Cardiac muscle cell (in vitro differentiated cells and primary cell): ENCODE measurements at regions not wholly inside any gene's neighbourhood (a gene's known extent, or its start where the extent isn't known, plus 50 kb on each side); places are given as distances from the start of the nearest gene placed in this dataset.
A peak's percentile ranks its signal among the peaks of the same experiment; 100 is the strongest.

Experiments
- DNase-seq, 2 donors: peaks; one replicate each; pipeline versions ENCODE4 v3.0.0 to v3.0.0-alpha.2; 2010 to 2017; ENCODE audit warnings: low read depth in 1 of 2, low spot score in 1 of 2
- H3K27ac ChIP-seq: fragments of 200-600 bp; sonication (generic); 2 replicates; pipeline ENCODE4 v1.5.1; 2016
- H3K27me3 ChIP-seq: fragments of 200-600 bp; sonication (generic); 2 replicates; pipeline ENCODE4 v1.6.0; 2016; ENCODE audit warnings: control low read depth
- H3K36me3 ChIP-seq: fragments of 200-600 bp; sonication (generic); 2 replicates; pipeline ENCODE4 v1.5.1; 2016; ENCODE audit warnings: control low read depth
- H3K4me1 ChIP-seq: fragments of 200-600 bp; sonication (generic); 2 replicates; pipeline ENCODE4 v1.8.1; 2017; ENCODE audit warnings: low read depth, mild to moderate bottlenecking, mixed run types
- H3K4me3 ChIP-seq: fragments of 200-600 bp; sonication (generic); 2 replicates; pipeline ENCODE4 v1.5.1; 2016; ENCODE audit warnings: mild to moderate bottlenecking
- H3K9me3 ChIP-seq: fragments of 200-600 bp; sonication (generic); 2 replicates; pipeline ENCODE4 v1.5.1; 2017; ENCODE audit warnings: low read depth, mild to moderate bottlenecking, control low read depth
- TF ChIP-seq, protein P1 (sequence below): IDR thresholded peaks from 2 replicates; pipeline ENCODE4 v1.5.1; 2012; ENCODE audit warnings: low read depth, mild to moderate bottlenecking, low read length

DNA sequence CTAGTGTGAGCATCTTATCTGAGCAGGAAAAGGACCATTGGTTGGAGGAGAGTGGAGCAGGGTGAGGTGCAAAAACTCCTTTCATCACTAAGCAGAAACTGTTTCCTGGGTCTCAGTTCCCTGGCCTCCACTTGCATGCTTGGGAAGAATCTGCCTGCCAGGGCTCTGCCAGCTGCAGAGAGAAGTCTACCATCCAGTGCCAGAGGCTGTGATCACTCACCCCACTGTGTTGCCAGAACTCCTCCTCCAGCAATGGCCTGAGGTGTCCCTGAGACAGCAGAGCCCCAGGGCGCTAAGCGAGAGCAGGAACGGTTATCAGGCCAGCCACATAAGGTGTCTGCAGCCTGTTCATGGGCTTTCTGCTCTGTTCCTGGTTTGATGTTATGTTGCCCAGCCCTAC is 991.4 kb downstream of the CCSER2 start:
- peak in 1 of 2 donors; percentile 42 for DNase-seq
- Histone ChIP-seq H3K27ac (peak overlapping the region; percentile 34), H3K27me3 (no peaks in the 10 kb centered on the region), H3K4me3 (no peak overlapping the region), H3K36me3 (no peaks in the 10 kb centered on the region), H3K9me3 (no peaks in the 10 kb centered on the region), H3K4me1 (peaks cover 56% of the 10 kb centered on the region)
- TF ChIP-seq, protein P1, sequence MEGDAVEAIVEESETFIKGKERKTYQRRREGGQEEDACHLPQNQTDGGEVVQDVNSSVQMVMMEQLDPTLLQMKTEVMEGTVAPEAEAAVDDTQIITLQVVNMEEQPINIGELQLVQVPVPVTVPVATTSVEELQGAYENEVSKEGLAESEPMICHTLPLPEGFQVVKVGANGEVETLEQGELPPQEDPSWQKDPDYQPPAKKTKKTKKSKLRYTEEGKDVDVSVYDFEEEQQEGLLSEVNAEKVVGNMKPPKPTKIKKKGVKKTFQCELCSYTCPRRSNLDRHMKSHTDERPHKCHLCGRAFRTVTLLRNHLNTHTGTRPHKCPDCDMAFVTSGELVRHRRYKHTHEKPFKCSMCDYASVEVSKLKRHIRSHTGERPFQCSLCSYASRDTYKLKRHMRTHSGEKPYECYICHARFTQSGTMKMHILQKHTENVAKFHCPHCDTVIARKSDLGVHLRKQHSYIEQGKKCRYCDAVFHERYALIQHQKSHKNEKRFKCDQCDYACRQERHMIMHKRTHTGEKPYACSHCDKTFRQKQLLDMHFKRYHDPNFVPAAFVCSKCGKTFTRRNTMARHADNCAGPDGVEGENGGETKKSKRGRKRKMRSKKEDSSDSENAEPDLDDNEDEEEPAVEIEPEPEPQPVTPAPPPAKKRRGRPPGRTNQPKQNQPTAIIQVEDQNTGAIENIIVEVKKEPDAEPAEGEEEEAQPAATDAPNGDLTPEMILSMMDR: no peak

DNA sequence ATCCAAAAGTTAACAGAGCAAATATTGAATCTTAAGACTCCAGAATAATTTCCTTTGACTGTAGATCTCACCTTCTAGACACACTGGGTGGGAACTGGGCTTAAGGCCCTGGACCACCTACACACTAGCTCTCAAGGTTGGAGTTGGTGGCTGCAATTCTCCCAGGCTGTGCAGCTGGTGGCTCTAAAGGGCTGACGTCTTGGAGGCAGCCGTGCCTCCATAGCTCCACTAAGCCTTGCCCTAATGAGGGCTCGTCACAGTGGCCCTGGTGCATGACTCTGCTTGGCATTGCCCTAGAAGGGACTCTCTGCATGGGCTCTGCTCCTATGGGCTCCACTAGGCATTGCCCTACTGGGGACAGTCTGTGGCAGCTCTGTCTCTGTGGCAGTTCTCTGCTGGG is 1005.2 kb downstream of the CCSER2 start:
- no peak overlapping the region for H3K4me3 ChIP-seq

DNA sequence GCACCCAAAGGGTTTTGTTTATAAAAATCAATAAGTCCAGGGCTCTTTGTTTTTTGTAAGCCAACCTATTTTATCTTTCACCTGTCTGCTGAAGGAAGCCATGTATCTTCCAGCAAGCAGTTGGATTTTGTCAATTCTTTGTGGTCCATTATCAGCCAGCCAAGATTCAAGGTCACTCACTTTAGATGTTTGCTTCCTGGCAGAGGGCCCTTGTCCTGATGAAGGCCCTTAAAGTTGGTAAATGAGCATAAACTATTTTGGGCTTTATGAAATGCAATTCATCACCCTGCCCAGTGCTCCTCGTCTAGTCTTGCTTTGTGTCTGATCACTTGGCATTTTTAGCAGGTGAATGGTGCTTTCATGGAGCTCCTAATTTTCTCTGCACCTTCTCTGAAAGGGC is 1004.2 kb downstream of the GRID1 start:
- Histone ChIP-seq H3K36me3 (no peaks in the 10 kb centered on the region), H3K4me1 (no peaks in the 10 kb centered on the region), H3K9me3 (no peaks in the 10 kb centered on the region), H3K27me3 (no peaks in the 10 kb centered on the region), H3K4me3 (no peak overlapping the region), H3K27ac (no peak overlapping the region)
- DNase-seq: peak in 1 of 2 donors; percentile 2
- TF ChIP-seq, protein P1: no peak

More for the DNA sequence above, 1005.2 kb downstream of the CCSER2 start:
- DNase-seq: no peak
- no peaks in the 10 kb centered on the region for H3K36me3 ChIP-seq
- H3K27ac ChIP-seq: no peak overlapping the region
- H3K9me3 ChIP-seq: no peaks in the 10 kb centered on the region
- TF ChIP-seq, protein P1: no peak
- no peaks in the 10 kb centered on the region for H3K4me1 ChIP-seq
- H3K27me3 ChIP-seq: no peaks in the 10 kb centered on the region

DNA sequence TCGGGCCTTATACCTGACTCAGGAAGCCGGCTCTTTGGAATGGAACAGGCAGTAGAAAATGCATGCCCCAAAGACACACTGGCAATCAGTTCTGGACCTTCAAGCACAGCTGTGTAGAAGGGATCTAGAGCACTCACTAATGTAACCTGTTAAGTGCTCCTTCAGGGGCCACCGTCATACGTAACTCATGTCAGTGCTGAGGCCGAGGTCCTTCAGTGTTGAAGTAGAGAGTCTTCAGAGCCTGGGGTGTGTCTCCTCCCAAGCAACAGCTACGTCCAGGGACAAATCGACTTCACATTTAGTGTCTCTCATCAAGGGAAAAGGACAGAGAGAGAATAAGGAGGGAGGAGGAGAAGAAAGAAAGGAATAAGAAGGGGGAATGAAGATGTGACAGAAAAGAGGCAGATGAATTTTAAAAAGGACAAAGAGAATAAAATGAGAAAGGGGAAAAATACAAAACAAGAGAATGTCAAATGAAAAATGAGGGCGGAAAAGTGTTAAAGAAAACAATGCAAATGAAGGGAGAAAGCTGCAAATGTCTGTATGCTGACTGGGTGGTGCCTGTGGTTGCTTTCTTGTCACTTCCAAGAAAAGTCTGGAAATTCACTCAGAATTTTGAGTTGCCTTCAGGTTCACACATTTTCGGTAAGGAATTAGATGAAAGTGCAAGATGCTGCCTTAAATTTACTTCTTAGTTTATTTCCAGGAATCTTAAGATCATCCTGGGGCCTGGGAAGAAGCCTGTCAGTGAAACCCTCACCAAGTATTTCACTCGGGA is 989.4 kb downstream of the GRID1 start:
- Histone ChIP-seq H3K27me3 (no peaks in the 10 kb centered on the region), H3K36me3 (no peaks in the 10 kb centered on the region), H3K4me1 (no peaks in the 10 kb centered on the region), H3K9me3 (no peaks in the 10 kb centered on the region), H3K27ac (no peak overlapping the region), H3K4me3 (no peak overlapping the region)
- no peak for DNase-seq
- TF ChIP-seq, protein P1: no peak

DNA sequence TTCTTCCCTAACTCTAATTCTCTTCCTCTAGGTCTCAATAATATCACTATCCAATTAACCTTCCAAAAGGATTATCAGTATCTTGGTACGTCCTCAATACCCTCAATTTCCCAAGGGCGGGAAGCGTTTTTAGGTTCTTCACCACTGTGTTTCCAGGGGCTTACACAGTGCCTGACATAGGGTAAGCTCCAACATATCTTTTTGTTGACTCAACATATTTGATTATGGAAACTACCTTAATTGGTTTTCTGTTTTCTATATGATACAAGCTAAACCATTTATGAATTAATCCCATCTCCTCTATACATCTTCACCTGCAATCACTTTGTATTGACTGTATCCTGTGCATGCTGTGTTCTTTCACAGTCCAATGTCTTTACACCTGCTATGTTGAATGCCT is 987.3 kb downstream of the GRID1 start:
- Histone ChIP-seq H3K27ac (no peak overlapping the region), H3K9me3 (no peaks in the 10 kb centered on the region), H3K27me3 (no peaks in the 10 kb centered on the region), H3K4me1 (no peaks in the 10 kb centered on the region), H3K4me3 (no peak overlapping the region), H3K36me3 (no peaks in the 10 kb centered on the region)
- TF ChIP-seq, protein P1: no peak
- no peak for DNase-seq
